Fibroblast of mammary gland (primary cell): ENCODE measurements at regions not wholly inside any gene's neighbourhood (a gene's known extent, or its start where the extent isn't known, plus 50 kb on each side); places are given as distances from the start of the nearest gene placed in this dataset.

Experiments
- DNase-seq: peaks from one replicate; pipeline ENCODE4 v3.0.0-alpha.2; 2010; ENCODE audit warnings: low read depth
- H3K4me3 ChIP-seq: 2 replicates; pipeline ENCODE4 v1.5.1; 2011; ENCODE audit warnings: low read depth, mild to moderate bottlenecking, low read length, moderate library complexity; ENCODE audit not compliant: control insufficient read depth
- CTCF ChIP-seq: conservative IDR thresholded peaks from 2 replicates; pipeline ENCODE4 v1.5.1; 2011; ENCODE audit warnings: low read depth, low read length, inconsistent platforms; ENCODE audit not compliant: control insufficient read depth, insufficient read depth

GRCh38 chr10:130424418-130424817, 288.2 kb downstream of the GLRX3 start:
- H3K4me3 ChIP-seq = no peak overlapping the region
- no peak for TF ChIP-seq CTCF
- no peak for DNase-seq

GRCh38 chr10:130425169-130425568, 289.0 kb downstream of the GLRX3 start:
- TF ChIP-seq CTCF = no peak
- no peak overlapping the region for H3K4me3 ChIP-seq
- no peak for DNase-seq

GRCh38 chr10:130425881-130426435, 289.8 kb downstream of the GLRX3 start:
- TF ChIP-seq CTCF = no peak
- H3K4me3 ChIP-seq = no peak overlapping the region
- no peak for DNase-seq

- TF ChIP-seq CTCF = no peak
- DNase-seq = no peak
- H3K4me3 ChIP-seq = no peak overlapping the region
Measured at GRCh38 chr10:130427216-130427722, 291.1 kb downstream of the GLRX3 start.

GRCh38 chr10:130428936-130429335, 292.7 kb downstream of the GLRX3 start:
- no peak overlapping the region for H3K4me3 ChIP-seq
- DNase-seq = no peak
- no peak for TF ChIP-seq CTCF

GRCh38 chr10:130429809-130430208, 293.6 kb downstream of the GLRX3 start:
- DNase-seq = no peak
- no peak overlapping the region for H3K4me3 ChIP-seq
- no peak for TF ChIP-seq CTCF

GRCh38 chr10:130430291-130430690, 294.1 kb downstream of the GLRX3 start:
- DNase-seq = no peak
- TF ChIP-seq CTCF = no peak
- H3K4me3 ChIP-seq = no peak overlapping the region
